HG03196 (cell line): ENCODE measurements at regions not wholly inside any gene's neighbourhood (a gene's known extent, or its start where the extent isn't known, plus 50 kb on each side); places are given as distances from the start of the nearest gene placed in this dataset.
A peak's percentile ranks its signal among the peaks of the same experiment; 100 is the strongest.

Experiments
- ATAC-seq: cut with Tn5 transposase; IDR thresholded peaks from one replicate; pipeline ENCODE4 v1.9.1; 2021; ENCODE audit not compliant: unreplicated experiment

DNA sequence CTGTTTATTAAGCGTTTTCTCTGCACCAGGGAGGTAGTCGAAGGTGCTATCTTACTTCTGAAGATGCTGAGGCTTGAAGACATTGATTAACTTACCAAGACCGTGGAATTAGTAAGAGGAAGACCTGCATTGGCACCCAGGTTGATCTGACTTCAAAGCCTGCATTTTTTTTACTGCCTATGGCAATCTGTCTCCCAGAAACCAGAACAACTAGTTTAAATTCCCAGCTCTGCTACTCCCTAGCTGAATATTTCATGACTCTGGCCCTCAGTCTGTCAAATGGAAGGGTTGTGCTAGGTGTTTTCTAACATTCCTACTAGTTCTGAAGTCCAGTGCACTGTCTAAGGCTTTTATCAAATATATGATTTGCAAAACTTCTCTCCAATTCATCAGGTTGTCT lies 52.0 kb upstream of the GRAMD1B start:
- no peak for ATAC-seq

DNA sequence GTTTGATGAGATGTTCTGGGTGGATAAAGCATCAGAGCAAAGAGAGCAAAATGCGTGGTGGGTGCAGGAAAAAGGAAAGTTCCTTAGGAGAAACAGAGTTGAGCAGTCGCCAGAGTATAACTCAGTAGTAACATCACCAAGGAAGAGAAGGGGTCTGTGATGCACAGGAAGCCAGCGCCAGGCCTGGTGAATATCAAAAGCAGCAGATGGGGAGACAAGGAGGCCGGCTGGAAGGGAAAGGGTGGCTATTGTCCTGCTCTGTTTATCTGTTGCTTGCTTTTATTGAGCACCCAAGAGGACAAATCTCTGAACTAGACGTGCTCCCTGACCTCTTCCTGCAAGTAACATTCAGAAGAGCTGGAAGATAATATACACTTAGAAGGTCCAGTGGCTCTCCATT lies 52.7 kb upstream of the GRAMD1B start:
- ATAC-seq: no peak

DNA sequence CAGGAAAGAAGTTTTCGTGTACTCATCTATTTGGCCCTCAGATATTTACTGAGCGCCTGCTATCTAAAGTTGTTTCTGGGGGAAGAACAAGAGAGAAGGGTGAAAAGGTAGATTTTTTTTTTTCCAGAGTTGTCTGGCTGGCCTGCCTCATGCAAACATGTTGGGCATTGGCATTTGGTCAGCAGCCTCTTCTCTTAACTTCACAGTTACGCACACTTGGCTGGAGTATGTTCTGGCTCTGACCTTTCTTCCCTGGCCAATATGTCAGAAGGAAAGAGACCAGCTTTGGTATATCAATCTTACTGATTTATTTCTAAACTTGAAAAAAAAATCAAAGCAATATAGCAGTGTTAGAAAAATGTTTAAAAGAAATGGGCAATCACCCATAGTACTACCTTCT lies 54.2 kb upstream of the GRAMD1B start:
- ATAC-seq: no peak

DNA sequence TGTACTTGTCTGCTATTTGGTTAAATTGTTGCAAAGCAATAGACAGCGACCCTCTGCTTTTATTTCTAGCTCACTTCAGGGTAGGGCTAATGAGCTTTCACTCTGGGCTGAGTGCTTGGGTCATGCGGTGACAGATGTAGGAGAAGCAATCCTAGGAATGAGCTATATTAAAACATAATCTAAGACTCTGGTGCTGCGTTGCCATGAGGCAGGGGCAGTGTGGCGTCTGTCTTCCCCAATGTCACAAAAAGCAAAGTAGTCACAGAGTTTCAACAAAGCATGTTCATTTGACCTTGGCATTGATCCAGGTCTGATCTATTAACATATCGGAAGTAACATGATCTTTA lies 55.5 kb upstream of the GRAMD1B start:
- no peak for ATAC-seq

DNA sequence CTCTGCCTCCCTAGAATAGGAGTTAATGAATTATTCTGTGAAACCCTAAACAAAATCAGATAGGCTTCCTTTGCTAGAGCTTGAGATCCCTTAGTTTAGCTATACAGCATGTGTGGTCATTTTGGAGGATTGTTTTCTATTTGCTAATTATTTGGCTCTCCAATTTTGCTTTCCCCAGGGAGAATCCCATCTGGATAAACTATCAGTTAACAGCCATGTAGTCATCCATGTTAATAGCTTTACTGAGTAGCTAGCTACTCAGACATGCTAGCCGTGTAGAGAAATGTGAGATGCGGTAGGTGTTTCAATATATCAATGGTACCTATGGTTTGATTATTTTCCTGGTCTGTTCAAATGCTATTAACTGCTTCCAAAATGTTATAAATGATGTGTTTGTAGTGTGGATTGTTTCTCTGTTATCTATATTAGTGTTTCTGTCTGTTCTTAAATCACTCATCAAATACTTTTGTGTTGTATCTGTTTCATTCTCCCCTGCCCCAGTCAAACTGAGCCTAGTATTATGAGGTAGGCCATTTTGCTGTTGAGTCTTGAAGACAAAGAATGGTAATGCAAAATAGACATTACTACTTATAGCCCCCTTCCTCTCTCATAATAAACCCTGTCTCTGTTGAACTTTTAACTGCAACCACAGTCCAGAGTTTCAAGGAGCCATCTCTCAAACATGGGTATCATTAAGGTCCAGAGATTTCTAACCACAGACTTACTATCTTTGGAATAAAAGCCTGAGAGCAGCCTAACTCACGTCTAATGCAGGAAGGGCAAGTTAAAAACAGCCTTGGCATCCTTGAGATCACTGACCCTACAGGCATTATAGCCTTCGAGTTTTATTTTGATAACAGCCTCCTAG lies 56.1 kb upstream of the GRAMD1B start:
- ATAC-seq: no peak

DNA sequence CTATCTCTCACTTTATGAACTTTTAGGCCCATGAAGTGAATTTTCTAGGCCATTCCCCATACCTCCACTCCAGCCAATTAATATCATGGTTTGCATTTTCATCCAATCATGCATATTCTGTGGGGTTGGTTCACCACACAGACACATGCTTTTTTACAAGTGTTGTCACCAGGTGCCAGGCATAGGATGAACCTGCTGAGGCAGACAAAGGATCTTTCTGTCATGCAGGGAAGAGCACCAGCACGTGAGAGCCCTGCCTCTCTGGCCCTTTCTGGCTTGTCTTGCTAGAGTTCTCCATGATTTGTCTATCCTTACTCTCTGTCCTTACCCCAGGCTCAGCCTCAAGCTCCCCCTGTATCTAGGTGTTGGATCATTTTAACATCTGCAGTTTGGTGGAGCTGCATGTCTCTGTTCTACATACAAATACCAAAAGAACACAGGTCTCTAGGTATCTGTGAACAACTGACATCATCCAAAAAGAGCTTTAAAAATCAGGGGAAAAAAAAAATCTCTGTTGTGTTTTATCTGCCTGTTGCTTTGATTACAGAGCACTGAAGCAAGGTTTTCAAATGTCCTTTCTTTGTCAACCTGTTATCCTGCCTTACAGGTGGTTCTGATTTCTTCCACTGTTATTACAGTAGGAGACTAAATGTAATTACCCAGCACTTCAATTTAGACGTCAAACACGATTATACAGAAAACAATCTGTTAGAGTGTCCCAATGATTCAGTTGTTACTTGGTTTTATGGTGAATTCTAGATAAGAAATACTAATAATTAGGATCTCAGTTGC lies 58.4 kb upstream of the GRAMD1B start:
- no peak for ATAC-seq

DNA sequence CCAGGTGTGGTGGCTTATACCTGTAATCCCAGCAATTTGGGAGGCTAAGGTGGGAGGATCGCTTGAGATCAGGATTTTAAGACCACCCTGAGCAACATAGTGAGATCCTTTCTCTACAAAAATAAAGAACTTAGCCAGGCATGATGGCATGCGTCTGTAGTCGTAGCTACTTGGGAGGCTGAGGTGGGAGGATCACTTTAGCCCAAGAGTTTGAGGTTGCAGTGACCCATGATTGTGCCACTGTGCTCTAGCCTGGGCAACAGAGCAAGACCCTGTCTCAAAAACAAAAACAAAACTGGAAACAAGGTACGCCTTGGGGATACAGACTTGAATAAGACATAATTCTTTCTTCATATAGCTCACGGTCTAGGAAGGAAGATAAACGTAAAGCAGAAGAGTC lies 63.1 kb upstream of the GRAMD1B start:
- ATAC-seq: no peak

DNA sequence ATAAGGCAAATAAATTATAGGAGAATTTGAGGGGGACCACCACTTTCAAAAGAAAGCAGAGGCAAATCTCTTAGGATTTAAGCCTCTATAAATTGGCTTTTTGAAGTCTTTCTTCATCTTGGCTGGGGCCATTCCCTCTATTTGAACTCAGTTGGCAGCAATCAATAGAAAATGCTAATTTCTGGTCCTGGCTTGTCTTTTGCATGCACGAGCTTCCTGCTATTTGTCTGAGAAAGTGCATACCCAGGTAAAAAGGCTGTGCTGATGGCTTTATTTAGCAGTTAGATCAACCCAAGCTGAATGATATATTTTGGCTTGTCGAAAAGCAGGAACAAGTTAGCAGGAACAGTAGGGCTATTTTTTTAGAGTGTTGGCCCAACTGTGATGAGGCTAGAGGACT lies 64.1 kb upstream of the GRAMD1B start:
- no peak for ATAC-seq

DNA sequence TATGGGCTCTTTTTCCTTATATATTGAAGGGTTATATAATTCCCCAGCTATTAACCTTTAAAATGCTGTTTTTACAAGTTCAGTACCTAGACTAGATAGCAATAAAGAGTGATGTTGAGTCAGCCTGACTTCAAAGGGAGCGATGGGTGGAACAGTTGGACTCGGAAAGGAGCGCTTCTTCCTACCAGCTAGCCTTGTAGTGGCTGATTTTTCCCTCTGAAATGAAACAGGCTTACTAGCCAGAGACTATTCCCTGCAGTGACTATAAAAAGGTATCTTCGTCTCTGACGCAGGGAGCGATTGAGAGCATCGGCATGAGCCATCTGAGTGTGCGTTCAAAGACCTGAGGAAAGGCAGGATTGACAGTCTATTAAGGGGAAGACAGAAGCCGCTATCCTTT lies 66.0 kb upstream of the GRAMD1B start:
- ATAC-seq: no peak

DNA sequence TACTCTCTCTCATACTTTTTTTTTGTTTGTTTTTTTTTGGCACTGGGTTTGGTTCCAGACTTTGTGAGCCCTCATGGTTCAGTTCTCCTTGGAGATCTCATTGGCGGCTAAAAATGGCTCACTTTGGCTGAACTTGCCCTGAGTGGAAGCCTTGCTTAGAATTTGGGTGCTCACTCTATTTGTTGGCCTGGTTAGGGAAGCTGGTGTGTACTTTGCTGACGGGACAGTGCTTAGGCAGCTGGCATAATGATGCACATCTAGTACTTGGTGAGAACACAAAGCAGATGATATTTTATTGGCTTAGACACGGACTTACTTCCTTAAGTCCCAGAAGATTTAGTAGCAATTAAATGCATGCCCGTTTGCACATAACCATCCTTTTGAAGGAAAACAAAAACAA lies 66.5 kb upstream of the GRAMD1B start:
- no peak for ATAC-seq

DNA sequence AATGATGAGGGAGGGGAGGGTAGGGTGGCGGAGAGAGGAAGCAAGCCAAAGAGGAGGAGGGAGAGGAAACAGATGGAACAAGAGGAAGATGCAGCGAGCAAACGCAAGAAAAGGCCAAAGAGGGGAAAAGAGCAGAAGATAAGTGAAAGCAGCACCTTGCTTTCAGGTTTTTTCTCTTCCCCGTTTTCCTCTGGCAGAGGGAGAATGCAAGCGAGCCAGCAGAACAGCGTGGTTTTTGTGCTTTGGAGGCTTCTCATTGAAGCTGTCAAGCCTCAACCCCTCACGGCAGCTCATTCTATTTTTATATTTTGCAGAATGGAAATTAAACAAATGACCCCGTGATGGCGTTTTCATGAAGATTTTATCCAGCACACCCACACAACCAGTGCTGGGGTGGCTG lies 67.1 kb upstream of the GRAMD1B start:
- ATAC-seq: no peak

DNA sequence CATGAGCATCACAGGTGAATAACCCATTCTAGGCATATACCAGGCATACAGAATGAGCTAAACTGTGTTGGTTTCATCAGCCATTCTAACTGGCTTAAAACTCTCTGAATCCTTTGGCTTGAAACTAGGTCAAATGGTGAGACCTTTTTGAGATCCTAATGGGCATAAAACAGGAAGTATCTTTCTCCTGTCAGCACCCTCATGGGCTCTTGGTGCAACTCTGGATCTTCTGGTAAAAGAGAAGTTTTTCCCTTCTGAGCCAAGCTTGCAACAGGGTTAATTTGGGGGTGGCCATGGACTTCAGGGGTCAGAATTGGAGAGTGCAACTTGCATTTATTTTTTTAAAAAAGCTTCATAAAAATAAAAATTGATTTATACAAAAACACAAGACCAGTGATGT lies 67.9 kb upstream of the GRAMD1B start:
- ATAC-seq: no peak

DNA sequence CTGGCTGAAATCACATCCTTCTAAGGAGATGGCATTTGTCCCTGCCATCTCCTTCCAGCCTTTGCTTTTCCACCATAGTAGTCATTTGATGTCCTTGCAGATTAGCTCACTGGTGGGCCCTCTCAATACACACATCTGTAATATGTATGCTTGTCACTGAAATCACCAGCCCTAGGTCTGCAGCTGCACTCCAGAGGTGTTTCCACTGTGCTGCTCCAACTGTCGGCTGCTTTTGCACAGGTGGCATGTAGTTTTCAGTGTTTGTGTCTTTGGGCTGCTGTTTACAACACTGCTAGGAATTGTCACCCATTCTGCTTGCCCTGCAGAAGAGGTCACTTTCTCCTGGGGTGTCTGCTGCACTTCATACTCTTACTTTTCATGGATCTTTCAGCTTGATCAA lies 69.0 kb upstream of the GRAMD1B start:
- no peak for ATAC-seq

DNA sequence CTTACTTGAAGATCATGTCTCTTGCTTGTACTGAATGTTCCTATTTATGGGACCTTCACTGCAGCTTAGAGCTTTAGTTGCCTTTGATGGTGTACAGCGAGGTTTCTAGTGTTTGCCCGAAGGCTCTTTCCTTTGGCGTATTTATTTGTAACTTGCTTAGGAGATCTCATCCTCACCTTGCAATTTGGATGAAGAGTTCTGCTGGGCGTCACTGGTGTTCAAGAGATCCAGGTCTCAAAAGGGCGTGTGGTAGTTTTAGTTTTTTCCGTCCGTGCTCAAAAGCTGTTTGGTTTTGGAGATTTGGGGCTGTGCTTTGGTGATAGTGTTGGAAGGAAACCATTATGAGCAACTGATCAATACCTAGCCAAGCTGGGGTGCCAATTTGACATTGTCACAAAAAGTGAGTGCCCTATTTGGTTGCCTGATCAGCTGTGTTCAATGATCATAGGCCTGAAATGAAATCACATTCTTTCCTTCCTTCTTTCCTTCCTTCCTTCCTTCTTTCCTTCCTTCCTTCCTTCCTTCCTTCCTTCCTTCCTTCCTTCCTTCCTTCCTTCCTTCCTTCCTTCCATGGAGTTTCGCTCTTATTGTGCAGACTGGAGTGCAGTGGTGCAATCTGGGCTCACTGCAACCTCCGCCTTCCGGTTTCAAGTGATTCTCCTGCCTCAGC lies 69.7 kb upstream of the GRAMD1B start:
- no peak for ATAC-seq

DNA sequence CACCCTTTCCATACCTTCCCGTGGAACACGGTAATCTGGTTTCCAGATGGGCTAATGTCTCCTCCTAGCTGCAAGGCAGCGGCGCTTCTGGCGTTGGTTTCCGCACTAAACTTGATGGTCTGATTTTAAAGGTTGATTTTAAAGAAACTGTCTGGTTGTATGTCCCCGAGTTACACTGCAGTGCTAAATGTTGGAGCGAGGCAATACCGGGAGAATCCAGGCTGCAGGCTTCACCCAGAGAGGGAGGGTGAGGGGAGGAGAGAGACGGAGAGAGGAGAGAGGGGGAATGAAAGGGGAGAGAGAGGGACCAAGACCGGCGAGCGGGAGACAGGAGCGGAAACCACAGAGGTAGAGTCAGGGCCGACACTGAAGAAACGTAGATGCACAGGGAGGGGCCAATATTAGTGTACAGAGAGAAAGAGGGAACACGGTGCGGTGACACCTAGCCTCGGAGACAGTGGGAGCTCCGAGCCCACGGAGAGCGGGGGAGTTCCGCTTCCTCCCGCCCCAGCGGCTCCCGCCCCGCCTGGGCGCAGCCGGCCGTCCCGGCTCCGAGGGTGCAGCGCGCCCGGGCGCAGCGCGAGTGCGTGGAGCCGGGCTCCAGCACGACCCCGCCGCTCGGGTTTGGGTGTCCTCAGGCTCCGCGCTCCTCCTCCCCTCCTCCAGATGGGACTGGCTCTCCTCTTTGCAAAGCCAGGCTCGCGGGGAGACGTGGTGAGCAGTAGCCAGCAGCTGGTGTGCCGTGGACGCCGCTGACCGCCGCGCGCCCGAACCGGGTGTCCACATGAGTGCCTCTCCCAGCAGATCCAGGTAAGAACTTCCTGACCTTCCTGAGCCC lies 71.9 kb upstream of the GRAMD1B start:
- peak; percentile 51 for ATAC-seq

DNA sequence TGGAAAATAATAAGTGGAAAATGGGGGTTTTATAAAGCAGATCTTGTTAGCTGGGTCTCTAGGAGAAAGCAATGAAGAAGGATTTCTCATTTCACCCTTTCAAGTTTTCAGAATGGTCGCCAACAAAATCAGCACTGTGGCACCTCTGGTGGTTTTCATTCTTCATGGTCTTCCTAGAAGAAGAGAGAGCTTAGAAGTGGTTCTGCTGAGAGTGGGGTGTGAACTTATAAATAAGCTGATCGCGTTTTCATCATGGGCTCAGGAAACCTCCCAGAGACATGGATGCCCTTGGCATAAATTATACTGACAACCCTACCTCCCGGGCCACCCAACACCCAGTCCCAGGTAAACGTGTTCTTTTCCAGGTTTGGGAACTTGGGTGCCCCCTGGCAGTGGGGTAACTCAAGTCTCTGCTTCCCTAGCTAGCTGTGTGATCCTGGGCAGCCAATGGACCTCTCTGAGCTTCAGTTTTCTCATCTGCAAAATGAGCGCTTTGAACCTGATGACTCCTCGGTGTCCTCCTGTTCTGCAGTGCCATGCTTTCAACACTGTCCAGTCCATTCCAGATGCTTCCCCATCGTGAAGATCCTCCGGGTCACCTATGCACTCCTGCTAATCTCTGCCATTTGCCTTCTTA lies 72.6 kb upstream of the GRAMD1B start:
- ATAC-seq: no peak

DNA sequence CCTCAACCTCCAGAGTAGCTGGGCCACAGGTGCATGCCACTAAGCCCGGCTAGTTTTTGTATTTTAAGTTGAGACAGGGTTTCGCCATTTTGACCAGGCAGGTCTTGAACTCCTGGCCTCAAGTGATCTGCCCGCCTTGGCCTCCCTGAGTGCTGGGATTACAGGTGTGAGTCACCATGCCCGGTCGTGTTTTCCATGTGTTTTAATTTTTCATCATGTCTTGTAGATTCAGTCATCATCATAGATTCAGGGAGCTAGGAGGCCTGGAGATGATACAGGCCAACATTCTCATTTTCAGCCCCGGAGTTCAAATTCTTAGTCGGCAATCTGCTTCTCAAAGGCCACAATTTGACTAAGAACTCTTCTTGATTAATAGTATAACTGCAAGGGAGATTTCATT lies 73.5 kb upstream of the GRAMD1B start:
- no peak for ATAC-seq

DNA sequence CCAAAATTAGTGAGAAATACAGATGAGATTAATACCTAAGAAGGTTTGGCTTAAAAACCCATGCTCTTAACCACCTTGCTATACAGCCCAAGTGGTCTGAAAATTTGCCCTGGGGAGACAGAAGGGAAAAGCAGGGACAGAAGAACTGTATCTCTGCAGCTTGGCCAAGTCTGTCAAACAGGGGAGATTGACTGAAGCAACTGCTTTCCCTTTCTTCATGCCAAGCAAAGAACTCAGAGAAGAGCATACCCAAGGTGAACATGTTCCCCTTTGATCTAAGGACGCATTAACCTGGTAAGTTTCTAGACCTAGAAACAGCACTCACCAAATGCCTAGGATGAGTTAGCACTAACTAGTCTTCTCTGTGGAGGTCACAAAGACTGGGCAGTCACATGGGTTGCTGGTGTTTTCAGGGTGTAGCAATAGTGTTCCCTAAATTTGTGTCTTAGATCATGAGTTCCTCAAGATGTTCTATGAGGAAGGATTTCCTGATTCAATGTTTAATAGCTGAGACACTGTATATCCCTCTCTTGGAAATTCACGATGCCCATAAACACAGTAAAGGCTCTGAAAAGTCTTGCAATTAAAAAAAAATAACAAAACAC lies 75.6 kb upstream of the GRAMD1B start:
- ATAC-seq: no peak

DNA sequence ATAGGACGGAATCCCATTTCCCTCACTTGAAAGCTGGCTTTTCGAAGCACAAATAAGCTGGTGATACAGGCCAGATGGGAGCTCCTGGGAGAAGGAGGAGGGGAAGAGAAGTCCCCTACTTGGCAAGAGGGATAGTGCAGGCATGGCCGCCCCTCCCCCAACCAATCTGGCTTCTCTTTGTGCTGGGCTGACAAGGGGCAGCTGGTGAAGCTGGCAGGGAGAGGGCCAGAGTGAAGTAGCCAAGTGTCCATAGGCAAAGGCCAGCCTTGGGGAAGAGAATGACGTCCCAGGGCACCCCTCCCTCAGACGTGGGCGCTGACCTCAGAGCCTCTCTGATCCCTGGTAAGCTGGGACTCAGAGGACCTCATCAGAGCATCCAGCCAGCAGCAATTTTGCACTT lies 78.7 kb upstream of the GRAMD1B start:
- no peak for ATAC-seq

DNA sequence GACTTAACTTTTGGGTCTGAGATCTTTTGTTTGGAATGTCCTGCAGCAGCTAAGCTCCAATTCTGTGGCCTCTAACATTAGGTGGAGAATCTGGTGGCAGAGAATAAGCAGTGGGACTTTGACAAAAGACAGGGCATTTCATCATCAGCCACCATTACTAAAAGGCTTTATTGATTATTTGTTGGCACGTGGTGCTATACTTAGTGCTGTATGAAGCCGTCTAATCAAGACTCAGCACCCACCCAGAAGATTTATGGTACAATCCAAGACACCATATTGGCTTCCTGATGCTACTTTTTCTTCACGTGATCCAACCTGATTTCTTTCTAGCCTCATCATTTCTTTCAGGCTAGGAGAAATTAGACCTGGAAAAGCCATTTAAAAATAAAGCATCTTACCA lies 80.7 kb upstream of the GRAMD1B start:
- no peak for ATAC-seq
